GM23248 (cell line): ENCODE measurements at regions not wholly inside any gene's neighbourhood (a gene's known extent, or its start where the extent isn't known, plus 50 kb on each side); places are given as distances from the start of the nearest gene placed in this dataset.

Experiments used
- EZH2 ChIP-seq: fragments of 200-600 bp; sonication (generic); IDR thresholded peaks from 2 replicates; pipeline ENCODE4 v1.6.1; 2018; ENCODE audit warnings: antibody characterized with exemption, mild to moderate bottlenecking; ENCODE audit not compliant: insufficient read depth, poor library complexity, severe bottlenecking
- EZH2phosphoT487 ChIP-seq: fragments of 200-600 bp; sonication (generic); IDR thresholded peaks from 2 replicates; pipeline ENCODE4 v1.6.1; 2018; ENCODE audit warnings: antibody characterized with exemption, moderate library complexity, mild to moderate bottlenecking, low read depth; ENCODE audit not compliant: insufficient read depth

DNA sequence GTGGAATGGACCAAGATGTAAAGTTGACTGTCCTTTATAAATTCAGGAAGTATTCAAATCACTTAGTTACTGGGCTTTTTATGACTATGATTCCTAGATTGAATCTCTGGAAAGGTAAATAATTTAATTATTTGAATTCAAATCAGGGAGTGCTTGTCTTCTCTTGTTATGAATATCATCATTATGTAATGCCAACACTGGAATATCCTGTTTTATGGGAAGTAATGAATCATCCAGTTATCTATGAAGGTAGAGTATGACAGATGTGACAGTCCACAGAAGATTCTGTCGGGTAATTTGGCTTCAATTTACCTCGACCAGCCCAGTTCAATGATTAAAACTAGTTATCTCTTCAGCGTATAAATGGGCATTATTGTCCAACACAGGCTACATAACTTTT is 141.0 kb upstream of the NUDT12 start:
- TF ChIP-seq EZH2phosphoT487 (no peak), EZH2 (no peak)
